Right atrium auricular region (tissue), 2 donors: ENCODE measurements at regions not wholly inside any gene's neighbourhood (a gene's known extent, or its start where the extent isn't known, plus 50 kb on each side); places are given as distances from the start of the nearest gene placed in this dataset.

Experiments used
- DNase-seq: peaks from one replicate; pipeline ENCODE4 v3.0.0-alpha.2; 2019; ENCODE audit warnings: low spot score
- H3K27ac ChIP-seq, 2 donors: fragments of 200-600 bp; sonication (generic); 1 replicate in 1 of 2; 2 replicates in 1 of 2; pipeline ENCODE4 v1.5.1; 2016 to 2019
- H3K27me3 ChIP-seq, 2 donors: fragments of 200-600 bp; sonication (generic); one replicate each; pipeline versions ENCODE4 v1.5.1 to v1.6.0; 2017 to 2019
- H3K36me3 ChIP-seq: fragments of 200-600 bp; sonication (generic); one replicate; pipeline ENCODE4 v1.5.1; 2016
- H3K4me1 ChIP-seq, 2 donors: fragments of 200-600 bp; sonication (generic); one replicate each; pipeline versions ENCODE4 v1.5.1 to v1.6.0; 2017 to 2019
- H3K4me3 ChIP-seq, 2 donors: fragments of 200-600 bp; sonication (generic); 1 replicate in 1 of 2; 2 replicates in 1 of 2; pipeline ENCODE4 v1.5.1; 2017 to 2019; ENCODE audit warnings: mild to moderate bottlenecking in 1 of 2, moderate library complexity in 1 of 2
- H3K9me3 ChIP-seq, 2 donors: fragments of 200-600 bp; sonication (generic); one replicate each; pipeline ENCODE4 v1.5.1; 2019
- TF ChIP-seq, protein P1 (sequence below), 2 donors: fragments of 200-600 bp; sonication (generic); IDR thresholded peaks; one replicate each; pipeline ENCODE4 v1.5.1; 2019; ENCODE audit warnings: antibody characterized with exemption in 2 of 2

DNA sequence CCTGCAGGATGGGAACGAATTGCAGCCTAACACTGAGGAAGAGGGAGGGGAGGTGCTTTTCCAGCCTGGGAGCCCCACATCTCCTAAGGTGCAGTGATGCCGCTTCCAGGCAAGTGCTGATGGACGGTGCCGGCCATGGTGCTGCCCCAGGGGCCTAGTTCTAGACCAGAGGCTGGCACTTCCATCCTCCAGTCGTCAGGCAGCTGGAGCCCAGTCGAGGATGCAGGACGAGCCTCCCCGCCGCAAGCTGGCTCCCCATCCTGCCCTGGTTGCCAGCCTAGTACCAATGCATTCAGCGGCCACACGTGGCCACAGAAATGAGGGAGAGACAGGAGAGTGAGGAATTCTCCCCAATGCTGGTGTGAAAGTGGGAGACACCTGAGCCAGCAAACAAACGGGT is 413.5 kb downstream of the ZNF516 start:
- H3K36me3 ChIP-seq, result no peaks in the 10 kb centered on the region
- no peak overlapping the region for H3K27ac ChIP-seq
- DNase-seq, result no peak
- no peaks in the 10 kb centered on the region for H3K4me1 ChIP-seq
- no peak overlapping the region for H3K4me3 ChIP-seq
- no peaks in the 10 kb centered on the region for H3K27me3 ChIP-seq
- no peaks in the 10 kb centered on the region for H3K9me3 ChIP-seq
- TF ChIP-seq, protein P1, sequence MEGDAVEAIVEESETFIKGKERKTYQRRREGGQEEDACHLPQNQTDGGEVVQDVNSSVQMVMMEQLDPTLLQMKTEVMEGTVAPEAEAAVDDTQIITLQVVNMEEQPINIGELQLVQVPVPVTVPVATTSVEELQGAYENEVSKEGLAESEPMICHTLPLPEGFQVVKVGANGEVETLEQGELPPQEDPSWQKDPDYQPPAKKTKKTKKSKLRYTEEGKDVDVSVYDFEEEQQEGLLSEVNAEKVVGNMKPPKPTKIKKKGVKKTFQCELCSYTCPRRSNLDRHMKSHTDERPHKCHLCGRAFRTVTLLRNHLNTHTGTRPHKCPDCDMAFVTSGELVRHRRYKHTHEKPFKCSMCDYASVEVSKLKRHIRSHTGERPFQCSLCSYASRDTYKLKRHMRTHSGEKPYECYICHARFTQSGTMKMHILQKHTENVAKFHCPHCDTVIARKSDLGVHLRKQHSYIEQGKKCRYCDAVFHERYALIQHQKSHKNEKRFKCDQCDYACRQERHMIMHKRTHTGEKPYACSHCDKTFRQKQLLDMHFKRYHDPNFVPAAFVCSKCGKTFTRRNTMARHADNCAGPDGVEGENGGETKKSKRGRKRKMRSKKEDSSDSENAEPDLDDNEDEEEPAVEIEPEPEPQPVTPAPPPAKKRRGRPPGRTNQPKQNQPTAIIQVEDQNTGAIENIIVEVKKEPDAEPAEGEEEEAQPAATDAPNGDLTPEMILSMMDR (IDR thresholded peaks at IDR 0.05), result no peak

DNA sequence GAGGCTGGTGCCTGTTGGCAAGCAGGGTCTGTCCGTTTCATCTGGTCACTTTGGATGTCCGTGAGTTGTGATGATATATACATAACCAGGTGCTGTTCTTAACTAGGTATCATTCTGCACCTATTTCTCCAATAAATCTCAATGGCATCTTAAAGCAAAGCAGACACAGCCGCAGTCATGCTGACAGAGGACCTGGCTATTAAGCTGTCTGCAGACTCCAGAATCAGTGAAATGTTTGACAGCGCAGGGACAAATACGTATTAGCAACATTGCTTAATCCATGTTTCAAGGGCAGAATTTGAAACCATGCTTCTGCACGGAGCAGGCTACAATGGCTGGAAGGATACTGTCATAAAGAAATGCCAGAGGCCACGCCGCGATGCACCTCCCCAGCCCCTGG is 414.6 kb downstream of the ZNF516 start:
- H3K9me3 ChIP-seq, result no peaks in the 10 kb centered on the region
- H3K36me3 ChIP-seq, result no peaks in the 10 kb centered on the region
- no peaks in the 10 kb centered on the region for H3K27me3 ChIP-seq
- H3K4me3 ChIP-seq, result no peak overlapping the region
- H3K27ac ChIP-seq, result no peak overlapping the region
- DNase-seq, result no peak
- H3K4me1 ChIP-seq, result no peaks in the 10 kb centered on the region
- TF ChIP-seq, protein P1 (IDR thresholded peaks at IDR 0.05), result no peak

DNA sequence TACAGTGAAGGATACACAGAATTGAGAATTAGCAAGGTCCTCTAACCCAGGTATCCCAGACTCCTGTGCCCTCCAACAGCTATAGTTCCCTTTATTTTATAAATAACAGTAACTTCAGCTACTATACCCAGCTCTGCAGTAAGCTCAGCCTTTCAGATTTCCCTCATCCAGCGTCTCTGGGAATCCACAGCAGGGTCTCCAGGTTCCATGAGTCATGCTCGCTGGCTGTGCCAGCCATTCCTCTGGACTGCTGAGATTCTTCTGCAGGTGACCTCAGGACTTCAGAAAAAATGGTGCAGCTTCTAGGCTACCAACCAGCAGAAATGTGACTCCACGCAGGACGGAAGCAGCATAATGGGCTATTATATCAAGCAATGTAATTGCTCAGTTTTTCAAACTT is 419.3 kb downstream of the ZNF516 start:
- DNase-seq, result no peak
- TF ChIP-seq, protein P1 (IDR thresholded peaks at IDR 0.05), result no peak
- no peaks in the 10 kb centered on the region for H3K9me3 ChIP-seq
- no peaks in the 10 kb centered on the region for H3K27me3 ChIP-seq
- no peak overlapping the region for H3K27ac ChIP-seq
- H3K4me1 ChIP-seq, result no peaks in the 10 kb centered on the region
- H3K36me3 ChIP-seq, result no peaks in the 10 kb centered on the region
- H3K4me3 ChIP-seq, result no peak overlapping the region

DNA sequence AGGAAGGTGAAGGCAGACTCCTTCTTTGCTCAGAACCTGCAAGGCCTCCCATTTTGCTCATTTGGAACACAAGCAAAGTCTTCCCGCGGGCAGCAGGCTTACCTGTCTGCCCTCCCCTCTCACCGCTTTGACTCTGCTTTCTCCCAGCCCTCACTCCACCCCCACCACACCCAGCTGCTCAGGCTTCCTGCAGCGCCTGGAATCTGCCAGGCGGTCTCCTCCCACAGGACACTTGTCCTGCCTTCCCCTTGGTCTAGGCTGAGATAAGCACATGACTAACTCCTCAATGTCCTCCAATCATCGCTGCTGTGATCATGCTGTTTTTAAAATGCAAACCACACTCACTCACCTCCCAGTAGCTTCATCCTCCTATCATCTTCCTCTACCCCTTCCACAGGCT is 430.0 kb downstream of the ZNF516 start:
- Histone ChIP-seq H3K27me3 (no peaks in the 10 kb centered on the region), H3K9me3 (no peaks in the 10 kb centered on the region), H3K27ac (no peak overlapping the region), H3K36me3 (no peaks in the 10 kb centered on the region), H3K4me3 (no peak overlapping the region), H3K4me1 (no peaks in the 10 kb centered on the region)
- TF ChIP-seq, protein P1 (IDR thresholded peaks at IDR 0.05), result no peak
- no peak for DNase-seq

DNA sequence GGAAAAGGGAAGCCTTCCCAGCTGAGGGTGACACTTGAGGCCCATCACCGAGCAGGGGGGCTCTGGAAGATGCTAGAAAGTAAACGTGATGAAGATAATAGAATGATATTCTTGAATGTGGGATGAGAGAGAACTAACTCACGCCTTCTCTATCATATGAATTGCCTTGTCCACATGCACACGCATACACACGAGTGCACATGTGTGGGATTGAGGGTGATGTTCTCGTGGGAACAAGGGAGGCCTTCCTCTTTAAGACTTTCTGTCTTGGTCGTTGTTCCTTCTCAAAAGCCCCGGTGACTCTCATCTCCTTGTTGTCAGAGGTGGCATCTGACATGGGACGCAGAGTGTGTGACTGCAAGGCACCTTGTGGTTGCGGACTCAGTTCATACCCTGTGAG is 436.9 kb downstream of the ZNF516 start:
- DNase-seq, result no peak
- H3K27me3 ChIP-seq, result no peaks in the 10 kb centered on the region
- no peaks in the 10 kb centered on the region for H3K36me3 ChIP-seq
- H3K4me1 ChIP-seq, result no peaks in the 10 kb centered on the region
- no peaks in the 10 kb centered on the region for H3K9me3 ChIP-seq
- no peak overlapping the region for H3K27ac ChIP-seq
- TF ChIP-seq, protein P1 (IDR thresholded peaks at IDR 0.05), result no peak
- H3K4me3 ChIP-seq, result no peak overlapping the region

DNA sequence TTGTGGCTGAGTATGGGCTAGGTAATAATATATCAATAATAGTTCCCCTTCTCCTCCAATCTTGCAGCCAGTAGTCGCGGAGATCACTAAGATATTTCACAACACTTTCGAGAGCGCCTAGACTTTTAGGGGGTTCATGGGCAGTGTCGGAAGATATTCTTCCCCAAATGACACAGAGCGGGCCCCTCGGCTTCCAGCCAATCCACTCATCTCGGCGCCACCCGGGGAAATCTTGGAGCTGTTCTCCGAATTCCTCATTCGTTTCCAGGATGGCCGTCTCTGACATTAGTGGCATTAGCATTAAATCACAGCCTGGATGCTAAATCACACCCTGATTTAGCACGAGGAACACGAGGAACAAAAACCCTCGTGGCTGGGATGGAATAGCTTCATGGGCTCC is 437.7 kb downstream of the ZNF516 start:
- H3K9me3 ChIP-seq, result no peaks in the 10 kb centered on the region
- no peaks in the 10 kb centered on the region for H3K4me1 ChIP-seq
- TF ChIP-seq, protein P1 (IDR thresholded peaks at IDR 0.05), result no peak
- no peaks in the 10 kb centered on the region for H3K36me3 ChIP-seq
- DNase-seq, result no peak
- no peak overlapping the region for H3K4me3 ChIP-seq
- H3K27ac ChIP-seq, result no peak overlapping the region
- H3K27me3 ChIP-seq, result no peaks in the 10 kb centered on the region
